GM18873 (cell line): ENCODE measurements at regions not wholly inside any gene's neighbourhood (a gene's known extent, or its start where the extent isn't known, plus 50 kb on each side); places are given as distances from the start of the nearest gene placed in this dataset.

ENCODE experiments used
- ATAC-seq: cut with Tn5 transposase; IDR thresholded peaks from one replicate; pipeline ENCODE4 v1.9.1; 2021; ENCODE audit warnings: mild to moderate bottlenecking, moderate library complexity, moderate number of reproducible peaks; ENCODE audit not compliant: unreplicated experiment, low FRiP score

DNA sequence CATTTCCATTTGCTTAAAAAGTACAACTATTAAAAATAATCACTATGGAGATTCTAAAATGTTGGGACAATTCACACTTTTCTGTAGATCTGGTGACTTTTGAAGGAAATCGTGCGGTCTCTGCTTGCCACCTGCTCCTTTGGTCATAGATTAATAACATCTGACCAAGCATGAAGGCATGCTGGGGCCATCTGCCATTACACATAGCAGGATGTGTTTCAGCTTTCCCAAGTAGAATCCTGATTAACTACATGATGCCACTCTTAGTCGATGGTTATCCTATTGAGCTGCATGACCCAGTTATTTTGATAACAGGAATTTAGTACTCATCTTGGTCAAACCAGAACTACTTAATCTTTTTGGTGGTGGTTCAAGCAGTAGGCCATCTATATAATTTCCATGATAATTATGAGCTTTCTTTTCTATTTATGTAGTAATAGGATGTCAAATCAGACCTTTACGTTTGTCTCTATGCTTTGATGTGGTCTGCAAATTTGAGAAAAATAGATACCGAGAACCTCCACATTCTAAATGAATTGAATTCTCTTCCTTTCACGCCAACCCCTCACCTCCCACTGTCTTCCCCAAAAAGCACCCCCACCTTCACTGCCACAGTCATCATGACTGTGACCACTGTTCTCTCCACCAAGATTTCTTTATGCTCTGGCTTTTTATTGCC is 158.1 kb downstream of the DIPK2A start:
- no peak for ATAC-seq

DNA sequence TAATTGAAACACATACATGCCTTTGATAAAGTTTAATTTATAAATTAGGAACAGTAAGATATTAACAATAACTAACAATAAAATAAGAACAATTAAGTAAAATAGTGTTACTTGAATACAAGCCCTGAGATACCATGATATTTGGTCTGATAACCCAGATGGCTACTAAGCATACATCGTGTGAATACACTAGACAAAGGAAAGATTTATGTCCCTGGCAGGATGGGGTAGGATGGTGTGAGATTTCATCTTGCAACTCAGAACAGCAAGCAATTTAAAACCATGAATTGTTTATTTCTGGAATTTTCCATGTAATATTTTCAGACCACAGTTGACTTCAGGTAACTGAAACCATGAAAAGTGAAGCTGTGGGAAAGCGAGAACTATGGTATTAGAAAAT is 169.5 kb downstream of the DIPK2A start:
- no peak for ATAC-seq

DNA sequence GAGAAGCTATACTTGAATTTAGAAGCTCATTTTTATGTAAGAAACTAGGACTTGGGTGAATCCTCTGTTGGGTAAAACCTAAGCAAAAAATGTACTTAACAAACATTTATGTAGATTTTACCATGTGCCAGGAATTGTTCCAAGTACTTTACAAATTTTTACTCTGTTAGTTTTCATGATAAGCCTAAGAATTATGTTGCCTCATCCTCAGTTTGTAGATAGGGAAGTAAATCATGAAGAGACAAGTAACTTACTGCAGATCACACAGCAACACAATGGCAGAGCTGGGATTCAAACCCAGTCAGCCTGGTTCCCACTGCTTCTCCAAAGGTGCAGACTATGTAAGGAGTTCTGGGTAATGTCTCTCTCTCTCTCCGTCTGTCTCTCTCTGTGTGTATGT is 169.9 kb downstream of the DIPK2A start:
- ATAC-seq, result no peak

DNA sequence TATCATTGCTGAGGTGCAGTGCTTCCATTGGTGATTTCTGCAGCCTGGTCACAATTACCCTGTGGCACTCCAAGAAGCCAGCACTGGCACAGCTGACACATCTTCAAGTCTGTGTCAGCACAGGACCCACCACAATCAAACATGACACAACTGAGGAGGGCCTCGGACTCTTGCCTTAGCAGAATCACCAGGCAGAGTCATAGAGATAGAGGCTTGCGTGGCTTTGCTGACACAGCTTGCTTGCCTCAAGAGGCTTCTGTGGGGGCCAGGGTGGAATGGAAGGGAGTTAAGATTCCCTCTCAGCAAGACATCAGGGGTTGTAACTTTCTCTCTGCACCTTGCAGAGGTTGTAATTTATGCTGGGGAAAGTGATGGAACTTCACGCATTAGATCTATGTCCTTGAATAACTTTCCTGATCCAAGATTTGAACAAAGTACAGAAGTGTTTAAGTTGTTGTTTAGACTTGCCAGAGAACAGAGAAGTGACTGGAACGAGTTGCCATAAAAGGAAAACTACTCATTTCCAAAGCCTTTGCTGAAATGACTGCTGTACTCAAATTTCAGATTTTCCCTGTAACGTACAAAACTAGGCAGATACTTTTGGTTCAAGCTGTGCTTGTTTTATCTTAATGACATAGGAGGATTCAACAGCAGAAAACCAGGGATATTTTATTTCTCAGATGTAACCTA is 170.7 kb downstream of the DIPK2A start:
- ATAC-seq, result no peak

DNA sequence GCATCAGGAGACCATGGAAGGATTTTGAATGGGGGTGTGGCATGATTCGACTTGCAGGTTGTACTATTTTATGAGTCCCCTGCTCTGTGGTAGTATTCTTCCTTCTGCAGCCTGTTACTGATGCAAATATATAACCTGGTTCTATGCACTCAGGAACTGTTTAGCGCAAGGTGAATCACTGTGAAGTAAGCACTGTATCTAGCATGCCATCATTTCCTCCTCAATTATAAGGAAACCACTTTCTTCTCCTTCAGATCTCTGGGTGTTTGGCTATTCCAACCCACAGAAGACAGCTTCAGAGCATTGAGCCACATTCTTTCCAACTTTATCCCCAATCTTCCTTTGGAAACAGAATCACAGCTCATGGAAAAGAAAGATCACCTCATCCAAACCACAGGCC is 176.7 kb downstream of the DIPK2A start:
- no peak for ATAC-seq

DNA sequence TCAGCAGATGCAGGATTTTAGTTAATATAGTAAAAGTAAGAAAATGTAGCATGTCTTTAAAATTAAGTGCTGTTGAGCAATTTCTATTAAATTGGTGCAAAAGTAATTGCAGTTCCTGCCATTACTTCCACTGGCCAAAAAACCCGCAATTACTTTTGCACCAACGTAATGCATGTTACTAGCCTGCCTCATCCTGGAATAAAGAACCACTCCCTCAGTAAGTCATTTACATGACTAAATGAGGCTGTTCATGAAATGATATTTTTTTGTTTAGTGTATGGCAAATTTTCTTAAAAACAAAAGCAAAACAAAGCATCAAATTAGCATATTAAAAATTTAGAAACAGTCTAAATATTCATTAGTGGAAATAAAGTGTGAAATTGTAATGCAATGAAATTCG is 180.4 kb downstream of the DIPK2A start:
- ATAC-seq, result no peak

DNA sequence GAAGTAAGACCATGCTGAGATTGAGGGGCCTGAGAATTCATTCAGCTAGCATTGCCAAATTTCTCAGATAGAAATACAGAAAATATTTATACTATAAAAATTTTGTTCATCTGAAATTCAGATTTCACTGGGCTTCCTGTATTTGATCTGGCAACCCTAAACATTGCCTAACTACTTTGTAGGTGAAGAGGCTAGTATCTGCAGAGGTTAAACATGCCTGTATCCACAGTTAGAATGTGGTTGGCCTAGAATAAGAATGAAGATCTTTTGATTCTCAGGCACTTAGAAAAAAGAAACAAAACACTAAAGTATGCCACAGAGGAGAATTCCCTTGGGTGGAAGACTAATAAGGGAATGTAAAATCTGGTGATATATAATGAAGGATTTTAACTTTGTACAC is 189.0 kb downstream of the DIPK2A start:
- ATAC-seq, result no peak

DNA sequence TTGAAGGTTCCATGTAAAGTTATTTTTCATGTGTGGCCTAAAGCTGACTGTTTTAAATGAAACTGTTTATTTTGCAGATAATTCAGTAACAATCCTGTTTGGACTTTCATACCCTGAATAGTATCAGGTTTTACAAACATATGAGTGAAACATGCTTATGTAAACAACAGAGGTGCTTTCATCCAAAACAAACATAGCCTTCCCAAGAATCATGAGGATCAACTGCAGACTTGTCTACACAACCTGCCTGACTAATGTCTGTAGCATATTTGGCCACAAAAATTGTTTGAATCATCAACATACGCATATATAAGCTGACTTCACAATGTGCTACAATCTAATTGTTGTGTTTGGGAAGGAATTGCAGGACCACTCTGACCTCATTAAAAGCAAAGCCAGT is 190.4 kb downstream of the DIPK2A start:
- no peak for ATAC-seq

DNA sequence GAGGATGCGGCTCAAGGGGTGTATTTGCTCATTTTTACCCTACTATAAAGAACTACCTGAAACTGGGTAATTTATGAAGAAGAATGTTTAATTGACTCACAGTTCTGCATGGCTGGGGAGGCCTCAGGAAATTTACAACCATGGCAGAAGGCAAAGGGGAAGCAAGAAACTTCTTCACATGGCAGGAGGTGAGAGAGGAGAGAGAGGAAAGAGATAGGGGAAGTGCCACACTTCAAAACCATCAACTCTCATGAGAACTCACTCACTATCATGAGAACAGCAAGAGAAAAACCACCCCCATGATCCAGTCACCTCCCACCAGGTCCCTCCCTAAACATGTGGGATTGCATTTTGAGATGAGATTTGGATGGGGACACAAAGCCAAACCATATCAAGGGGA is 192.7 kb downstream of the DIPK2A start:
- ATAC-seq, result no peak

DNA sequence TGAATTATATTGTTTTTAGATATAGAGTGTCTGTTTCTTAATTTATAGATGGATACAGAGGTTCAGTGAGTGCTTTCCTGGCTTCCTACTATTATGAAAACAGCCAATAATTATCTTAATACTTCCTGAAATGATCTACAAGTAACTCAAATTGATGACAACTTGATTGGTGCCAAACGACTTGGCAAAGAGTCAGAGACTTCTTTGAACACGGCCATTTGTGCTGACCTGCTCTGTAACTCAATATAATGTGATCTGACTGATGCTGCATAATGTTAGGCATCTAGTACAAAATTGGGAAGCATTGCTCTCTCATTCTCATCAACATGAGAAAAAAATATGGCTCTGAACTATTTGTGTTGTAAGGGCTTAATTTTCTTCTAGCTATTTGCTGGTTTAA is 193.9 kb downstream of the DIPK2A start:
- no peak for ATAC-seq

DNA sequence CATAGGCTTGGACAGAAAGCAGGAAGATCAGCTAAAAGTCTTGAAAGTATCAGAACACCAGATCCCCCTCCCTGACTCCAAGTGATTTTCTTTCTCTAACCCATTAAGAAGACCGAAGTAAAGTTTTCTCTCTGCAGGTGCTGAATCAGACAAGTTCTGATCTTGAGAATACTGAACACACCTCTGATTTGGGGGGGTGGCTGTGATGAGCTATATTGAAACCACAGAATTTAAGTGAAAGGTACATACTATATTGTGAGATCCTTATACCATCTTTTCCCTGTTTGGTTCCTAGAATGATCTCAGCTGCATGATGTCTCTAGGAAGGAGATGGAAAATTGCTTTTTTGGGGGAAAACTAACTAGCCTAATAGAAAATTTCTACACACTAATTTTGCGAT is 196.0 kb downstream of the DIPK2A start:
- no peak for ATAC-seq

DNA sequence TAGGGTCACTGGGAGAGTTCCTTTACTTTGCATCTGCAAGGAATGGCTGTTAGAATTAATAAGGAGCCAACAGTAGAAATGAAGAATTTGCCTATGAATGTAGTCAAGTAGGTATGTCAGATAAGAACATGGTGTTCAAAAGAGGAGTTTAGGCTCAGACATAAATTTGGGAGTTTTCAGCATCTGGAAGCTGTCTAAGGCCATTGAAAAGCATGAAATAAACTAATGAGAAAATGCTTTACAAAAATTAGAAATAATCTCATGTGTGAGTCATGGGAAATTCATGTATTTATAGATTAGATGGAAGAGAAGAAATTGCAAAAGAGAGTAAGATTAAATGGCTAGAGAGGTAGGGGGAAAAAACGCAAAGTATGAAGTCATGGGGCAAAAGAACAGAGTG is 201.9 kb downstream of the DIPK2A start:
- ATAC-seq, result no peak

DNA sequence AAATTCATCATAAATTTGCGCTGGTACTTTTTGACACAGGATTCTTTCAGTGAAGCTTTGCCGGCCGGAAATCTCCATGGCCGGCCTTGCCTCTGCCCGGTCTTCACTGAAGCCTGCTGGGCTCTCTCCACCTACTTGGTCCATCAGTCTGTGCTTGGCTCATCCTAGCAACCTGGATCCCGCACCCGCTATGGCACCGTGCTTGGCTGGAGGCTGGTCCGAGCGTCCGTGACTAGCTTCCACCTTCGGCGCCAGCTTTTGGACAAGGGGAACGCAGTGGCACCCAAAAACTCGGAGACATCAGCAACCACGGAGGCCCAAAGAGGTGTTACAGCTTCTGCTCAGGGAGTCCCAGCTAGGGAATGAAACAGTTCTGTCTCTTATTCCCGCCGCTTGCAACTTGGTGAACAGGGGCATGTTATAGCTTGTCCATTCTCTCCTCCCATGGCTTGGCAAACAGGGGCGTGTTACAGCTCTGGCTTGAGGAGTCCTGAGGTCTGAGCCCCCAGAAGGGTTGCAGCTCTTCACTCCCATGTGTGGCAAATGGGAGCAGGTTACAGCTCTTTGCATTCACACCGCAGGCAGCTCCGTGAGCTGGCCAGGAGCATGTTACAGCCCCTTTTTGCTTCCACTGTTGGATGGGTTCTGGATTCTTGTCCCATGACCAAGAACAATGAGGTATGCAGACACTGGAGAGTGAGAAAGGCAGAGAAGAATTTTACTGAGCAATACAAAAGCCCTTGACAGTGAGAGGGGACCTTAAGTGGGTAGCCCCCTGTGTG is 204.2 kb downstream of the DIPK2A start:
- no peak for ATAC-seq

DNA sequence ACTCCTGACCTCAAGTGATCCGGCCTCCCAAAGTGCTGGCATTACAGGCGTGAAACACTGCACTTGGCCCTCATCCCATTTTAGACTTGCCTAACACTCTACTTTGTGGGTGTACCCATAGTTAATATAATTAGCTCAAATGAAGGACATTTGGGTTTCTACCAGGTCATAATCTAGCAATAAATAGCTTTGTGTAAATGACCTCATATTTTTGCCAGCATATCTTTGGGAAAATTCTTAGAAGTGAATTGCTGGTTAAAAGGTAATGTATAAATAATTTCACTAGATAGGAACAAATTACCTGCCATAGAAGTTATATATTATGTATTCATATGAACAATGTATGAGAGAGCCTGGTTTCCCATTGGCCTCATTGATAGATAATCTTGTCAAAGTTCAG is 206.0 kb downstream of the DIPK2A start:
- ATAC-seq, result no peak

DNA sequence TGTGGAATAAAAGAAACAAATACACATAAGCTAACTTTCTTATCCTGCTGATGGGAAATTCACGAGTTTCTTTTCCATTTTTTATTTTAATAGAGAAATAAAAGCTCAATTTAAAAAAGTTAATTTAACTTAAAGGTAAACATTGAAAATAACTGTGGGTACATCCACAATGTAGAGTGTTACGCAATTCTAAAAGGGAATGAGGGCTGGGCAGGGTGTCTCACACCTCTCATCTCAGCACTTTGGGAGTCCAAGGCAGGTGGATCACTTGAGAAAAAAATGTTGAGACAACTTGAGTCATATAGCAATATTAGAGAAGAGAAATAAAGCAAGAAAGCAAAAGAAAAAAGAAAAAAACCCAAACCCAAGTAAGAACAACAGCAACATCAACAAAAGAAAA is 207.0 kb downstream of the DIPK2A start:
- no peak for ATAC-seq

DNA sequence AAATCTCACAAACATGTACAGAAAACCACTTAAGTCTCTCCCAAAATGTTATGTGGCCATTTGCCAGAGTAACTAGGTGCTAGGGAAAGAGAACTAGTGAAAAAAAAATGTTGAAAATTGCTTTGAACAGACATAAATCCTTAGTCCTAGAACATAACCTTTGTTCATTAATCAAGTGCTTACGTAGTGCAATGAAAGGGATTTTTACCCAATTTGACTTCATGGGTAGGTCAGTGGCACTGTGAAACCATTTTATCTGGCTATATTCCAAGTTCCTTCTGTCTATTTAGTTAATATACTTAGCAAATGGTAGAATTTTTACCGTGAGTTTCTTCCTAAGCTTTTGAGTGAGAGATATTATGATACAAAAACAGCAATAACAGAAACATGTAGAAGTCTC is 209.4 kb downstream of the DIPK2A start:
- ATAC-seq, result no peak

DNA sequence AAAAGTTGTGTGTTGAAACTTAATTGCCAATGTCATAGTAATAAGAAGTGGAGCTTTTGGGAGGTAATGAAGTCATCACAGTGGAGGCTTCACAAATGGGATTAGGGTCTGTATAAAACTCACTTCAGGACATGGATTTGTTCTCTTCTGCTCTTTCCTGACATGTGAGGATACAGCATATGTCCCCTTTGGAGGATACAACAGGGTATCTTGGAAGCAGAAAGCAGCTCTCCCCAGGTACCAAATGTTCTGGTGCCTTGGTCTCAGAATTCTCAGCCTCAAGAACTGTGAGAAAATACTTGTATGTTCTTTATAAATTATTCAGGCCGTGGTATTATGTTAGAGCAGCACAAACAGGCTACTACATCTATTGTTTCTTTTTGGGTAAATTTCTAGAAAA is 210.9 kb downstream of the DIPK2A start:
- no peak for ATAC-seq

DNA sequence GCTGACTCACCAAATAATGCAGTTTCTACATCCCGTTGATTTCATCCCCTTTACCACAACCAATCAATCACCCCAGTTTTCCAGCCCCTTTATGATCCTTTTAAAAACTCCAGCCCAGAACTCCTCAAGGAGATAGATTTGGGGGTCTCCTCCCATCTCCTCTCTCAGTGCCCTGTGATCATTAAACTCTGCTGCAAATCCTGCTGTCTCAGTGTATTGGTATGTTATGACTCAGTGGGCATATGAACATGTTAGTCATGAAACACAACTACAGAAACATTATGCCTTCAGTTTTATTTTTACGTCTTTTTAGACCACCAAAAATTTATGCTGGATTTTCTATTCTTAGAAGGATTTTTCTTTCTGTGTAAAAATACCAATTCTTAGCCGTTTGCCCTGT is 213.7 kb downstream of the DIPK2A start:
- ATAC-seq, result no peak

DNA sequence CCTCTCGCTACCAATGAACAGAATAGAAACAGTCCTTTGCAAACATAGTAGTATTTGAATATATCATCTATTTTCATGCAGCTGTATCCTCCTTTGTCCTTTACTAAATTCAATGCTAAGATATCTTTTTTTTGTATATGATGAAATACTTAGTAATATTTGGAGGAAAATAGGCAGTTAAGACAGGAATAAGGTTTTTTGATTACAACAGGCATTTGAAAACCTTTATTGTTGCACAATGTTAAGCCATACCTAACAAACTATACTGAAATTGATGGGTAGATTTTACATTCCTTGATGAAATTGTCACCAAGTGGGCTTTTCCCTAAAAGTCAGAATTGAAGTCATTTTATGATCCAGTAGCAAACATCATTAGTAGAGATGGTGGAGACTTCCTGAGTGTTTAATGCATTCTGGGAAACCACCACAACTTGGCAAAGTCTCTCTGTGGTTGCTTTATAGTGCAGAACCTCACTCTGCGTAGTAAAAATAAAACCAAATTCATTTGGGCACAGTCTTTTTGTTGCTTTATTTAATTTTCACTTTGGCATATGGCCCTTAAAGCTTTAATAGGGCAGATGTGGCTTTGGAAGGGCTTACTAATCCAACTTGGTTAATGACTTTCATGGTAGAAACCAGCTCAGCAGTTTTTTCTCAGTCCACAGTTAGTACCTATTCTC is 216.0 kb downstream of the DIPK2A start:
- ATAC-seq, result no peak

DNA sequence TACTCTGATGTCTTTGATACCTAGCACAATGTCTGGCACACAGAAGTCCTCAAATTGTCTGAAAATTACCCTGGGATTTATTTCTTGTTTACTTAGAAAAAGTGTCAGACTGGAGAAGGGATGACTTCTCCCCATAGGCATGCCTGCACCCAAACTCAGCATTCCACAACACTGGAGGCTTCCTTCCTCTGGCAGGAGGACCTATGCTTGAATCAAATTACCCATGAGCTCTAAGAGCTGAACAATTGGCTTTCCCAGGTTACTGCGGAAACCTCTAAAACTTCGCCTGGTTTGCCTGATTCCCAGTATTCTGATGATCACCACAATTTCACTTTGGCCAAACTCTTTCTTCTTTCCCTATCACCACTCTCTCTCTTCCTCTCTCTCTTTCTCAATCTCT is 217.4 kb downstream of the DIPK2A start:
- ATAC-seq, result no peak

DNA sequence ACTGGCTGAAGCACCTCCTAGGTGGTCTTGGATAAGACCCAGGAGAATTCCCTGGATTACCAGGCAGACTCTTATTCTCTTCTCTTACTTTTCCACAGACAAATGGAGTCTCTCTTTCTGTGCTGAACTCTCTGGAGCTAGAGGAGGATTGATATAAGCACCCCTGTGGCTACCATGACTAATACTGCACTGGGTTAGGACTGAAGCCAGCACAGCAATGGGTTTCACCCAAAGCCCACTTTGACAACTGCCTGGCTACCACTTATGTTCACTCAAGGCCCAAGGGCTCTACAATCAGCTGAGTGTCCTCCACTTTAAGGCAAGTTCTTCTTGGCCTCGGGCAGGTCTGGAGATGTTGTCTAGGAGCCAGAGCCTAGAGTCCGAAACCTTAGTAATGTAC is 225.5 kb downstream of the DIPK2A start:
- ATAC-seq, result no peak
